ENCODE measurements at regions not wholly inside any gene's neighbourhood (a gene's known extent, or its start where the extent isn't known, plus 50 kb on each side); places are given as distances from the start of the nearest gene placed in this dataset.
A peak's percentile ranks its signal among the peaks of the same experiment; 100 is the strongest.
"Not testable (repeated sequence)": the region's sequence is repeated elsewhere in the genome, so short reads cannot be mapped to it uniquely, and the experiment has no call there.

DNA sequence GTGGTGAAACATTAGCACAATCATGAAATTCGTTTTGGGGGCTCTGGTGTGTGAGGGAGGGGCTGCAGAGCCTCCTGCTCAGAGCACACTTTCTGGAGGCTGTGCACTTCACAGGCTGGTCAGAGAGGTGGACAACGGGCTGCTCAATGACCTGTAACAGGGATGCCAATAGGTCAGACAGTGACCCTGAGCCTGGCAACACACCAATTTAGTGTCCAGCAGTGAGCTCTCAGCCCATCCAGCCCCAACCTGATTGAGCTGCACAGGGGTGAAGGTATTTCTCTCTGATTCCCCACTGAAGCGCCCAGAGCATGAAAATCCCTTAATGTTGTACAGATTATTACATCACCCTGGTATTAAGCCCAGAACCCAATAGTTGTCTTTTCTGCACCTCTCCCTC lies 191.3 kb upstream of the ZNF32 start:
- no peak for DNase-seq

DNA sequence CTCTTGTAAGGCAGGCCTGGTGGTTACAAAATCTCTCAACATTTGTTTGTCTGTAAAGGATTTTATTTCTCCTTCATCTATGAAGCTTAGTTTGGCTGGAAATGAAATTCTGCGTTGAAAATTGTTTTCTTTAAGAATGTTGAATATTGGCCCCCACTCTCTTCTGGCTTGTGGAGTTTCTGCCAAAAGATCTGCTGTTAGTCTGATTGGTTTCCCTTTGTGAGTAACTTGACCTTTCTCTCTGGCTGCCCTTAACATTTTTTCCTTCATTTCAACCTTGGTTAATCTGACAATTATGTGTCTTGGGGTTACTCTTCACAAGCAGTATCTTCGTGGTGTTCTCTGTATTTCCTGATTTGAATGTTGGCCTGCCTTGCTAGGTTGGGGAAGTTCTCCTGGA lies 186.1 kb upstream of the ZNF32 start:
- not testable (repeated sequence) for DNase-seq

DNA sequence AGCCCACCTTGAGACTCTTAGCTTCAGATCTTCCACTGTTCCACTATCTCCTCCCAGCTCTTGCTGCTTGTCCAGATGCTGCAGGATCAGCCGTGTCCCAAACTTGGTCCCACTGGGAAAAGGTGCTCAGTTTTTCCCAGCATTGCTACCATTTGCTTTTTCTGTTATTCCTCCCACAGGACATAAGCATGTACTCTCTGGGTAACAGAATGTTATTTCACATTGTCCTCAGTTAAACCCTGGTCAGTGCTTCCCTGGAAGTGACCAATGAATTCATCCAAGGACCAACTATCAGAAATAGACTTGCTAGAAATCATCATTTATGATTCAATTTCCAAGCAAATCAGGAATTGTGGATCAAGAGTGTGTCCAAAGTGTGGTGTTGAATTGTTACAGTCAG lies 179.2 kb upstream of the ZNF32 start:
- no peak for DNase-seq

DNA sequence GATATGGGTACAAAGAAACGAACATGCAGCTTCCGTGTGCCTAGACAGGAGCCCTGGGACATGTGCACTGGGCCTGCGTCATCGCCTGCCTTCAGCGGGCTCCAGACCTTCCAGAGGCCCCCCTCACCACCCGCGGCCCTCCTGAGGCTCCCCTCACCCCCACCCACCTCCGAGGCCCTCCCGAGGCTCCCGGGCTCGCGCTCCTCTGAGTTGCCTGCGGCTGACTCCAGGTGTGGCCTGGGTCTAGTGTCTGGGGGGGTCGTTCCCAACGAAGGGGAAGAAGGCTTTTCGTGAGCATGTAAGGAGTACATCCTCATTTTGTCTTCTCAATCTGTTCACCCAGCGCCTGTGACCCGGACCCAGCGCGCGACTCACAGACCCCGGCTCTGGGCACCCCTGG lies 177.3 kb upstream of the ZNF32 start:
- DNase-seq: no peak

DNA sequence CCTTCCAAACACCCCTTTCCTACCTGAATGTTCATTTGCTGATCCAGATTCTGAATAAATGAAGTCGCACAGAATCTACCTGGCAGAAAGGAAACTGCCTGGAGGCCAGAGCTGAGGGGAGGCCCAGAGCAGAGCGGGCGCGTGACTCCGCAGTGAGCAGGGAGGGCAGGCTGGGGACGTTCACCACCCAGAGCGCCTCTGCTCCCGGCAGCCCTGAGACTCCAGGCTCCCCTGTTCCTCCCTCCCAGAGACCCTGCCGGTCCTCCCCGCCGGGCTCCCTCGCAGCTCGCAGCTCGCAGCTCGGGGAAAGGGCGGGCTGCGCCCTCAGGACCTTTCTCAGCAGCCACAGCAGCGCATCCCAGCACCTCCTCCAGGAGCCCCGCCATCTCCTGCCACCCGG lies 176.7 kb upstream of the ZNF32 start:
- DNase-seq: no peak

DNA sequence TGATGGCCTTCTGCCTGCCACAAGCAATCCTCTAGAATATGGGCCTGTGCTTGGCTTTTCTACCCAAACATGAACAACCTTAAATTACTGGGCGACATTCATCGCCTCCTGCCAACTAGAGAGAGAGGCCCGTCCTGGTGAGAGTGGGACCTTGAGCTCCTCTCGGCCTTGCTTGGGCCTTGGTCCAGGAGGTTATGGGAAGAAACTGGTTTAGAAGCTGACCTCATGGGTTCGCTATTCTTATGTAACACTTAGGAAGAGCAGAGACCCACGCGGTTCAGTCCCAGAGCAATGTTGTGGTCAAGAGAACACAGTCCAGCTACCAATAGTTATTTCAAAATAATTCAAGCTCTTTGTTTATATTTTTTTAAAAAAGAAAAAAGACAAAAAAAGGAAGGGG lies 176.3 kb upstream of the ZNF32 start:
- no peak for DNase-seq

DNA sequence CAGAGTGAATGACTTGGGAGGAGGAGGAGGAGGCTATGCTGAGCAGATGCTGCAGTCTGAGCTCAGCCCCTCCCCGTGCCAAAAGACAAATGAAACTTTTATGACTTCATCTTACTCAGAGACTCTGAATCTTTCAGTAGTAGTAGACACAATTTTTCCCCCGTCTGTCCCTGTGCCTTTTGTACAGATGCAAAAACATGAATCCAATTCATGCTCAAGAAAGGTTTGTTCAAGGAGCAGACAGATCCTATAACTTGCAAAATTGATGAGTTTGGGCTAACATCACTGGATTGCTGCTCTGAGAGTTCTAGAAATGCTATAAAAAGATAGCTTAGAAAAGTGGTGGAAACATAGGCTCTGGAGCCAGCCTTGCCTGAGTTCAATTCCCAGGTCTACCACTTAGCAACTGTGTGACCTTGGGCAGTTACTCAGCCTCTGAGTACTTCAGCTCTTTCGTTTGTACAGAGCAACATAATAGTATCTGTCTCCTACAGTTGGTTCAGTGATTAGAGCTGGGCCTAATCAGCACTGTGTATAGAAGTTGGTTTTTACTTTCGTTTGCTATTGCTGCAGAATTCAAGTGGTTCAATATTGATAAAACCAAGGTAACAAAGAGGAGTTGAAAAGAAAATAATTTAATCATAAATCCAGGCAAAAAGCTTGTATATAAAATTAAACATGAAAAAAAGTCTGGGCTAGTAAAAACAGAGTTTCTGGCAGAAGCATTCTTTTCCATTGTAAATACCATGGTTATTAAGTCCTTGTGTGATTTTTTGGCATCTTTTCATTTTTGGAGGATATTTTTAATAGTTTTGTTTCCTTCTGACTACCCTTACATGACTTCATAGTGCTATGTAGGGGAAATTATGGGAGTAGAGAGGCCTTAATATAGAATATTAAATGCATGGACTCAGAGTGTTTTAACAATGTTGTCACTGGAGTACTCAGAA lies 174.2 kb upstream of the ZNF32 start:
- no peak for DNase-seq

DNA sequence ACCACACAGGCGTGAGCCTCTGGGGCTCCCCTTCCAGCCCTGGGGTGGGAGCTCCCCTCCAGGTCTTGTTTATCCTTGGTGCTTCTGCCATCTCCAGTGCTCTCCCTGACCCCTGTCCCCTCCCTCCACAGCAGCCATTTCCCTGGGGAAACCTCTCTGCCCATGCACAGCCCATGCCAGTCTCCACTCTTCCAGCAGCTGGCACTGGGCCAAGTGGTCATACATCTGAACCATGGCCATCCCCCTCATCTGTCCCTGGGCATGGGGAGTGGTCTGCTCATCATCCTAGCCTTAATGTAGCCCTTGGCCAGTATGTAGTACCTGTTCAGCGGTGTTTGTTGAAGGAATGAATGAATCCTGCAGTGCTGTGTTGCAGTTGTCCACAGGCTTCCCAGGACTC lies 172.4 kb upstream of the ZNF32 start:
- no peak for DNase-seq

DNA sequence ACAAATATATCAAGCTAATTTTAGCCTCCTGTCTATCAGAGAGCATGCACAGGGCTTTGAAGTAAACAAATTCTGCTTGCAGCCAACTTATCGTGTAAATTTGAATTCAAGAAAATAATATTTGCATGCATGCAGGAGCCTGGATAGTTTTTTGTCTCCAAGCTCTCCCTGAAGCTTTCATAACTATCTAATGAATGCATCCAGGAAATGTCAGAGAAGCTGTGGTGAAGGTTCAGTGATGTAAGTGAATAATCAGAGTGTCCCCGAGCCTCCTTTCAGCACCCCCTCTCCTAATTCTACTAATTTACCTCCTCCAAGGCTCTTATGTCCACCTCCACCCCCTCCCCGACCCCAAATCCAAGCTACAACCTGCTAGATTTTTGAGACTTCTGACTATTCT lies 172.0 kb upstream of the ZNF32 start:
- no peak for DNase-seq

DNA sequence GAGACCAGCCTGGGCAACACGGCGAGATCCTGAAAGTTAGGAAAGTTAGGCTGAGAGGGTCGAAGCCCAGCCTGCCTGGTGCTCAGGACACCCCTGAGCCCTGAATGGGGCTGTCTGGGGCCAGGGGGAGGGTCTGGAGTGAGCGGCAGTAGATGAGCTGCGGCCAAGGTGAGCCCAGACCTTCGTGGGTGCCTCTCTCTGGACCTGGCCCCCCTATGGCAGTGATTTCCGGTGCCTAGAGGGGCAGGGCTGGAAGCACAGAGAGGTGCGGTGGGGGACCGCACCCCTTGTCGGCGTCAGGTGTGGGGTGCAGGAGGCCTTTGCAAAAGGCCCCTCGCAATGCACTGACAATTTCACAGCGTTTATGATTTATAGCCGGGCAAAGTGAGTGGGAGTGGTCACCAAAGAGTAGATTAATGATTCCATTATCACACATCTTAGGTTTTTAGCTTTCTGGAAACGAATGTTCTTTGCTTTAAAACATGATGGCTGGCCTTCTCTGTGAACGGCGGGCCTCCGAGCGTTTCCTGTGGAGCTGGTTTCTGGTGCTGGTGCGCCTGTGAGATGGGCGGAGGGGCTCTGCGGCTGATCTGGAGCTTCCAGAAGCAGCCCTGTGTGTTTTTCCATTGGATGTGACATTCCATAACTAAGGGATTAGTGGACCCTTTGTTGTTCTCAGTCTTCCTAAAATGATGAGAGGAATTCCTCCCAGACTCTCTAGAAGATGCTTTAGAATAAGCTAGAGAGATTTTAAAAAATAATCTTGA lies 171.0 kb upstream of the ZNF32 start:
- no peak for DNase-seq

DNA sequence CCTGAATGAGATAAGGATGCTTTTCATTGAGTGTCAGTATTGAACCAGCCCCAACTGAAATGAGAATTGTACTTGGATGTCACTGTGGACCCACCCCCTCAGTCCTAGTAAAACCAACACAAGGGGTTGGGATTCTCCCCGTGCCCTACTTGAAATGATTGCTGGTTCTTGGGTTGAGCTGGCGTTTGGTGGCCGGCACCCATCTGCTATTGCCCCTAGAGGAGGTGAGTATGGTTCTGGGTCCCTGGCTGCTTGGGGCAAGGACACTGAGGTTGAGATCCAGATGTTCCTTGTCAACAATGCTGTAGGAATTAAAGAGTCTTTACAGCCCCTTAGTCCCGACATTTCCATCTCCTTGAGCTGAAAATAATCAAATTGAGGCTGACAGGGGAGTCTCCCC lies 170.0 kb upstream of the ZNF32 start:
- no peak for DNase-seq

DNA sequence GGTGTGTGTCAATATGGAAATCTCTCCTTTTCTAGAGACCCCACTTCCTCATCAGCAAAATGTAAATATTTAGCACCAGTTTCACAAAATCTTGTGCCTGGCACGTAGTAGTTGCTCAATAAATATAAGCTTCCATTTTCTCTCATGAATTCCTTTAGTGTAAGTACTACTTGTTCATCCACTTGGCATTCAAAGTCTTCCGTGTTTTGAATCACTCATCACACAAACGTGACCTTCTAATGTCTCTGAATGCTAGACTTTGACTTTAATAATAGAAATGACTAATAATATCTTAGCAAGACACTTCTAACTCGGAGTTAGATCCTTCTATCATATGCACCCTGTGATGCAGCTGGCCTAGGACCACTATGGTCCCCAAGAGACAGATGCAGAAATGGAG lies 168.7 kb upstream of the ZNF32 start:
- no peak for DNase-seq

DNA sequence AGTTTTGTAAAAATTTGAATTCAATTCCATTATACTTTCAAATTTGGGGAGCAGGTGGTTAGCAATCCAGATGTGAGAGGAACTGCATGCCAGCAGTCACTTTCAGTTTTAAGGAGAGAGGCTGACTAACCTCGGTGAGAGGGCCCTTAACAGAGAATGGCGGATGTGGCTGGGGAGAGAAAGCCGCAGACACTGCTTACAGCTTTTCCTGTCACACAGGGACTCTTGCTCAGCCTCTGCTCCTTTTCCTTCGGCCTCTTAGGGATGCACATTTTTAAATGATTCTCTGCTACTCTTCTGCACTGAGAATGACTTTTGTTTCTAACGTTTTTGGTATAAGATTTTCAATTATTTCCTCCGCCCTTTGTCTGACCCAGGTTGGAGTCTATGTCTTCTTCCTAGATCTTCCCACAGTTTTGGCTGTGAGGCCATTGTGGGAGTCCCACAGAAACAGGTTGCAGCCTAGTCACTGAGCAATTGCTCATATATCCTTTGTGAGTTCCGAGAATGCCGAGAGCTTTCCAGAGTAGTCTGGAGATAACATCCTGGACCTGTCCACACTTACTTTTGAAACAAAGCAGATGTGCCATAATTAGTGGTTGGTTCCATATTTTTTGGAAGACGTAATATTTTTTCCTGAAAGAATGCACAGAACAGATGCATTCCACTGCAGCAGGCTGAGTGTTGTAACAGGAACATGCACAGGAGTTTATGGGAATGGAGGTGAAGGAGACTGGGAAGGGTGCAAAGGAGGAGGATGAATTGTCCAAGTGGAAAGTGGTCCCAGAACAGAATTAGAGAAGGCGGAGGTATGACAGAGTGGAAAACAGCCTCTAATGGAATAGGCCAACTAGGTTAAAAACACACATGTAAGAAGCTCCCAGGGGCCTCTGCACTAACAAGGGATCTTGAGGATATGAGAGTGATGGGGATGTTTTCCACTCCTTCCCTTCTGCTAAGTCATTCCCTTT lies 168.0 kb upstream of the ZNF32 start:
- DNase-seq: peak; percentile 71

DNA sequence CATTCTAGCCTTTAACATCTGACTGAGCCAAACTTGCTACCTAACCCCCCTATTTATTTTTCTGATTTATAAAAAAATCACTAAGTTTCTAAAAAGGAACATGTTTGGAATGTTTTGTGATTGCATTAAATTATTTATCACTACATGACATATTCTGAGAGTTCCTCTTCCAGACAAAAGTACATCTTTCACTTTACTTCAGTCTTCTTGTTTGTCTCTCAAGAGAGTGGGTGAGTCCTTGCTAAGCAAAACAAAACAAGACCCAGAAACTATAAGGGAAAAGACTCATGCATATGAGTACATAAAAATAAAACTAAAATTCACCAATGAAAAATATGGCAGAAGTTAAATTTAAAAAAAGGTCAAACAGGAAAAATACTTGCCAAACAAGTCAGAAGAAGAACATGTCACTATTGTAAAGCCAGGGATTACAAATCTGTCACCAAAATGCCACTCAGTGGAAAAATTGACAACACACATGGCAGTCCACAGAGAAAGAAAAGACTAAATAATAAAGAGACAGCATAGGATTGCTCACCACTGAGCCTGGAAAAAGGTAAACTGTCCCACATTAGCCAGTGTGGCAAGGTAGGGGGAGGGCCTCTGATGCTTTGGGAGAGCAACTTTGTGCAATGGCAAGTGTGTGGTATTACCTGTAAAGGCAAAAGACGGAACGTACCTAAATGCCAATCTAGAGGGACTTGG lies 166.7 kb upstream of the ZNF32 start:
- no peak for DNase-seq

DNA sequence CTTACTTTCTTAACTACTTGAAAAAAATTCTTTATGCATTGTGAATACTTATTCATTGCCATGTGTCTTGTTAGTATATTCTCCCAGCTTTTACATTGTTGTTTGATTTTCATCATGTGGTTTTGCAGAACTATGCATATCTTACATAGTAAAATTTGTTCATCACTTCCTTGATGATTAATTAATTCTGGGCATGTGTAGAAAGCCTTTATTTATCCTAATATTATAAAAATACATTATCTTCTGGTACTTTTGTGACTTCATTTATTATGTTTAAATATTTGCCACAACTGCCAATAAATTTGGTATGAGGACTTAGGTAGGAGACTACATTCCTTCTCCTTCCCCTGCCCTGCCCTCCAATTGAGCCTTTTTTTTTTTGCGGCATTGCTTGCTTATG lies 166.0 kb upstream of the ZNF32 start:
- DNase-seq: no peak

DNA sequence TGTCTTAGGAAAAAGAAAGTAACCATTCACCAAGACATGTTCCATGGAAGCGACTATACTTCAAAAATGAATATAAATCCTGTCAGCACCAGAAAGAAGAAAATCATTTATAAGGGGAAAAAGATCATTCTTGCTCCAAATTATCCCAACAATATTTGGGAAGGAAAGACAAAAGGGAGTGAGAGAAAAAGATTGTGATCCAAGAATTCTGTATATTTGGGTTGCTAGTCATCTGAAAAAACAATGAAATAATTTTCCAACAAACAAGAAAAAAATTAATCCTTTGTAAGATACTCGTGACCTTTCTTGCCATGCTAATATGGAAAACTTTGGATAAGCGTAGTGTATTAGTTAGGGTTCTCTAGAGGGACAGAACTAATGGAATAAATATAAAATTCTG lies 163.2 kb upstream of the ZNF32 start:
- no peak for DNase-seq

DNA sequence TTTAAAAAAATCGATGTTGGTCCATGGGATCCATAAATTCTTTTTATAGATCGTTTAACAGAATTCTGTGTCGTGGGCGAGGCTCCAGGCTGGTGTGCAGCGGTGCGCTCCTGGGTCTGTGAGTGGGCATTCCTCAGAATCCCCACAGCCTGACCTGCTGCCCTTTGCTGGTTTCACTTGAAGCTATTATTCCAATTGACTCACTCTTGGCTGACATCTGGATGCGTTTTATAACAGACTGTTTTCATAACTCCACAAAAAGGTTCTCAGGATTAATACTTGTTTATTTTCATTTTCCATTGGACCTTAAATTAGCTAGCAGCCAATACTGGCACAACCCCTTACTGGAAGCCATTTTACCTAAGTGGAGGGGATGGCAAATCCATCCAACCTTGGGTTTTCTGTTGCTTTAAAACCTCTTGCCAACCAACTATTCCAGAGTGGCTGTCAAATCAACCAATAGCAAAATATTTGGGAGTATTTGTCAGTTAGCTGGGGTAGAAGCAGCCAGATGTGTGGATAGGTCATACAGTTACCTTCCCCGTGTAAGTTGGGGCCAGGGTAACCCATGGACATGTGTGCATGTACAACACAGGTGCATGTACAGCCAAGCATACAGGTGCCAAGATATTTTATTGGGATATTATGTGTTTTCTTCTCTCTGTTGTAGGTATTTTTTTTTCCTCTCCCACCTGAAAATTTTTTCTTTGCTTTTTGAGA lies 160.7 kb upstream of the ZNF32 start:
- DNase-seq: no peak

DNA sequence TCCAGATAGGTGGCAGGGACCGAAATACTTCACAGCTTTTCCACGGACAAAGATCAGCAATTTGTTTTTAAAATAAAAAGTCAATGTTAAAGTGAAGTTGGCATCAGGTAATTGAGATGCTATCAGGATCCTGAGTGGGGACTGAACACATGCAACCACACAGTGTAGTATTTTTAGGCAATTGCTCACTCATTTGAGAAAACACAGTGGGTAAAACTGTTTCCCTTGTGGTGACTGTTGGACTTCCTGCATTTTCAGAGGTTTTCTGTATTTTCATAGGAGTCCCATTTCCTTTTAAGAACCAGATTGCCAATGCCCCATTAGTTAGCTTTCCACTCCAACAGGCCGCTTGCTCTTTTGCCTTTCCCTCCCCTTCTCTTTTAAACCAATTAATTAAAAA lies 159.5 kb upstream of the ZNF32 start:
- no peak for DNase-seq

DNA sequence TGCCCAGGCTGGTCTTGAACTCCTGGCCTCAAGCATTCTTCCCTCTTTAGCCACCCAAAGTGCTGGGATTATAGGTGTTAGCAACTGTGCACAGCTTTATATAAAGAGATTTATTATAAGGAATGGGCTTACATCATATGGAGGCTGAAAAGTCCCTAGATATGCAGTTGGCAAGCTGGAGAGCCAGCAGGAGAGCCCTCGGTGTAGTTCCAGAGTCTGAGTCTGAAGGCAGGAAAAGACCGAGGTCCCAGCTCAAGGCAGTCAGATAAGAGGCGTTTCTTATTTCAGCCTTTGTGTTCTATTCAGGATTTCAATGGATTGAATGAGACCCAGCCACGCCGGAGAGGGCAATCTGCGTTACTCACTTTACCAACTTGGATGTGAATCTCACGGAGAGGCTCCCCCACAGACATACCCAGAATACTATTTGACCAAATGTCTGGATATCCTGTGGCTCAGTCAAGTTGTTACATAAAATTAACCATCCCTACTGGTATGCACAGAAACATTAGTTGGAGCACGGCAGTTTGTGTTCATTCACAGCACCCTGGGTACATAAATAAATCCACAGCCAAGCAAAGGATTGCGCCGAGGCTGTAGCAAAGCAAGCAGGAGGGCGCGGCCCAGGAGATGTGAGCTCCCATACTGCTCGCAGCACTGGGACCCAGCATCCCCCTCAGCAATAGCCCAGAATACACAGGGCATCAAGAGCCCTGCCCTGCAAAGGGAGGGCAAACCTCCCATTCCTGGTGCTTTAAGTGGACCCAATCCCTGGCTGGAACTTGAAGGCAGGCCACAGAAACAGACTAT lies 158.4 kb upstream of the ZNF32 start:
- no peak for DNase-seq

DNA sequence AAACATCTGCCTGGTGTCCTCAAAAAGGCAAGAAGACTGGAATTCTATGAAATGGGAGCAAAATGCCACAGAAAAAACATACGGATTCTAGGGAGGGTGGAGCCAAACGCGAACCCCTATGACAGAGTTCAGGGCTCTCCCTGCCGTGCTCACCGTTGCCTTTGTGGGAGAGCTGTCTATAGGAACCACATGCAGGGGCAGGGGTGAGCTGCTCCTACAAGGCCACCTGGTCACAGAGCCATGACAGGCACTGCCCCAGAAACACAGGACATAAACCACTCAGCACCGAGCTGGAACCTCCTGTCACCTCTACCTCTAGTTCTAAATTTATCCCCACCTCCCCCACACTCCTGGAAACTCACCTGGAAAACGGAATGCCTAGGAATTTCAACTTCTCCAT lies 155.1 kb upstream of the ZNF32 start:
- no peak for DNase-seq
